Stomach smooth muscle (tissue), 2 donors: ENCODE measurements at regions not wholly inside any gene's neighbourhood (a gene's known extent, or its start where the extent isn't known, plus 50 kb on each side); places are given as distances from the start of the nearest gene placed in this dataset.

Experiments
- H3K27ac ChIP-seq: one replicate; pipeline ENCODE4 v1.7.0; 2013; ENCODE audit warnings: mild to moderate bottlenecking, low read length, inconsistent platforms
- H3K27me3 ChIP-seq, 2 donors: one replicate each; pipeline ENCODE4 v1.7.0; 2013; ENCODE audit warnings: low read length in 2 of 2; ENCODE audit not compliant: insufficient read depth in 2 of 2, control insufficient read depth in 1 of 2
- H3K36me3 ChIP-seq, 2 donors: one replicate each; pipeline ENCODE4 v1.7.0; 2013; ENCODE audit warnings: low read length in 2 of 2; ENCODE audit not compliant: control insufficient read depth in 2 of 2, insufficient read depth in 2 of 2
- H3K4me1 ChIP-seq: one replicate; pipeline ENCODE4 v1.7.0; 2013; ENCODE audit warnings: low read length; ENCODE audit not compliant: control insufficient read depth, insufficient read depth
- H3K4me3 ChIP-seq, 2 donors: one replicate each; pipeline ENCODE4 v1.7.0; 2013; ENCODE audit warnings: low read length in 2 of 2
- H3K9ac ChIP-seq, 2 donors: one replicate each; pipeline ENCODE4 v1.7.0; 2013; ENCODE audit warnings: low read length in 2 of 2, mild to moderate bottlenecking in 1 of 2
- H3K9me3 ChIP-seq, 2 donors: one replicate each; pipeline ENCODE4 v1.7.0; 2013; ENCODE audit warnings: low read length in 2 of 2; ENCODE audit not compliant: control insufficient read depth in 2 of 2
- donor health status: healthy.
- donor health status: Pancreatic carcinoma.

DNA sequence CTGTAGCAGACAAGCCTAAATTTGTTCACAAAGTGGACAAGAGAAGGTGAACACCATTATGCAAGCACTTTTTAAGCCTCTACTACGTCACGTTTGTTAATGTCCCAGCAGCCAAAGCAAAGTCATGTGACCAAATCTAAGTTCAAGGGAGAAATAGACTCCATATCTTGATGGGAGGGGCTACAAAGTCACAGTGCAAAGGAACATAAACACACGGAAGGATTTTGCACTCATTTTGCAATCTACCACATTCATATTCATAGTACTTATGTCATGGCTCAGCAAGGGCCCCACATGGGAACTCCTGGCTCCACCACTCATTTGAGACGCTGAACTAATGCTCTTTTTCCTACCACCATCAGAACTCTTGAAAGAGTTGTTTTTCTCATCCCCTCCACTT lies 139.0 kb upstream of the JADE1 start:
- Histone ChIP-seq H3K4me3 (no peak overlapping the region), H3K36me3 (no peaks in the 10 kb centered on the region), H3K27me3 (no peaks in the 10 kb centered on the region), H3K9me3 (no peaks in the 10 kb centered on the region), H3K9ac (no peak overlapping the region), H3K4me1 (peaks cover 3% of the 10 kb centered on the region), H3K27ac (no peak overlapping the region)

DNA sequence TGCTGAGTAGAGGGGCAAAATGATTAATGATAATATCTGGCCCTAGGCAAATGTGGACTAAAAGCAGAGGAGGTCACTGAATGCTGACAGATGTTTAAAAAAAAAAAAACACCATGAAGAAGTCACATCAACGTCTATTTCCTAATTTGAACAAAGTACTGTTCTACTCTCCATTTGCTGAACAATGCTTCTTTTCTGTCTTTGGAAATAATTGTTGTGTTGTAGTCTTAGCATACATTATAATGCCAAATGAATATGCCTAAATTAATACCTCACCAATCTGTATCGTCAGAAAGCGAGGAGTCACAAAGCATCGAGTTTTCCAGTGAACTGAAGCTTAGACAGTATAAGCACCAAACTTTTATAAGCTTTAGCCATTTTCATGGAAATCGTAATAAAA lies 140.9 kb upstream of the JADE1 start:
- Histone ChIP-seq H3K27ac (no peak overlapping the region), H3K27me3 (no peaks in the 10 kb centered on the region), H3K9ac (no peak overlapping the region), H3K36me3 (no peaks in the 10 kb centered on the region), H3K4me3 (no peak overlapping the region), H3K9me3 (no peaks in the 10 kb centered on the region), H3K4me1 (no peaks in the 10 kb centered on the region)

DNA sequence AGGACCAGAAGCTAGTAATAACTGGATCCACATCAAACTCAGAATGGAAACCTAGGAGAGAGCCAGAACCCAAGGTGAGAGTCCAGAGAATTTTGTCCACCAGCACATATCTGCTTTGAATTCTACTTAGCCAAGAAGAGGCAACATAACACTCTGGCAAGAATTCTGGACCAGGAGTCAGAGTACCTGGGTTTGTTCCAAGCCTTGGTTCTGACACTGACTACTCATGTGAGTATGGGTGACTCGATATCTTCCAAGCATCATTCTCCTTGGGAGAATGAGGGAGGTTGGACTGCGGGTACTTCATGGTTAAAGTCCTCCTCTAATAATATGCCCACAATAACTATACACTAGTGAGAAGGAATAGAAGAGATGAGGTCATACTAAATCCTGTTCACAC lies 144.0 kb upstream of the JADE1 start:
- Histone ChIP-seq H3K36me3 (no peaks in the 10 kb centered on the region), H3K4me3 (no peak overlapping the region), H3K9me3 (no peaks in the 10 kb centered on the region)

DNA sequence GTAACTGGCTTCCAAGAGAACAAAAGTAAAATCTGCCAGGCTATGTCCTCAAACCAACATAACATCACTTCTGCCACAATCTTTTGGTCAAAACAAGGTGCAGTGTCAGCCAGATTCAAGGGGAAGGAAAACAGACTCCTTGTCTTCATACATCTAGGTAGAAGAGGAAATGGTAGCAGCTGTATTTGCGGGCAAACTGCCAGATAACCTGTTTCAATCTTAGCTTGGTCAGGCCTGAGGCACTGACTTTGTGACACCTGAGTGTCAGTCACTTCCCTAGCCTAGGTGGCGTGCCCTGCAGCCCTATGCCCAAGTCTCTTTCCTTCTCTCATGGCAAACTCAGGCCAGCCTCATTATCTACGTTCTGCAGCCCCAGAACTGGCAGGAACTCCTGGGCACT lies 146.2 kb upstream of the JADE1 start:
- no peaks in the 10 kb centered on the region for H3K36me3 ChIP-seq
- no peaks in the 10 kb centered on the region for H3K9me3 ChIP-seq
- H3K27me3 ChIP-seq: no peaks in the 10 kb centered on the region
- H3K9ac ChIP-seq: no peak overlapping the region
- peaks cover 23% of the 10 kb centered on the region for H3K4me1 ChIP-seq
- H3K27ac ChIP-seq: no peak overlapping the region
- no peak overlapping the region for H3K4me3 ChIP-seq

More for the DNA sequence above, 144.0 kb upstream of the JADE1 start:
- no peaks in the 10 kb centered on the region for H3K27me3 ChIP-seq
- no peak overlapping the region for H3K27ac ChIP-seq
- peaks cover 8% of the 10 kb centered on the region for H3K4me1 ChIP-seq
- no peak overlapping the region for H3K9ac ChIP-seq

DNA sequence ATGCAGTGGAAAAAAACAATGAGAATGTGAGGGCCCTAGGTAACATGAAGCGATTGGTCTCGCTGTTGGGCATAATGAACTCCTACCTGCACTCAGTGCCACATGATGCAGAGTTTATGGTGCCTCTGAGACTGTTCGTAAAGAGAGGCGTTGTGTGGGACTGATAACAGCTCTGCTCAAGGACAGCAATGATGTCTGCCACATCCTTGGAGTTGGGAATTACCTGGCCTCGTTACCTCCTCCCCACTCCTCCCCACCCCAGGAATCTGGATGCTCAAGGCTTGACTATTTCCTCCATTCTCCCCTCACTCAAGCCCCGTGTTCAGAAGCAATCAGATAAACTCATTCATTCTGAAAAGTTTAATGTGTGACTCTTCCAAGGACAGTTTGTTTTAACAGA lies 148.0 kb upstream of the JADE1 start:
- Histone ChIP-seq H3K4me1 (peaks cover 27% of the 10 kb centered on the region), H3K27ac (peak overlapping the region; percentile 93), H3K9me3 (no peaks in the 10 kb centered on the region), H3K9ac (no peak overlapping the region), H3K4me3 (no peak overlapping the region), H3K27me3 (no peaks in the 10 kb centered on the region), H3K36me3 (no peaks in the 10 kb centered on the region)

DNA sequence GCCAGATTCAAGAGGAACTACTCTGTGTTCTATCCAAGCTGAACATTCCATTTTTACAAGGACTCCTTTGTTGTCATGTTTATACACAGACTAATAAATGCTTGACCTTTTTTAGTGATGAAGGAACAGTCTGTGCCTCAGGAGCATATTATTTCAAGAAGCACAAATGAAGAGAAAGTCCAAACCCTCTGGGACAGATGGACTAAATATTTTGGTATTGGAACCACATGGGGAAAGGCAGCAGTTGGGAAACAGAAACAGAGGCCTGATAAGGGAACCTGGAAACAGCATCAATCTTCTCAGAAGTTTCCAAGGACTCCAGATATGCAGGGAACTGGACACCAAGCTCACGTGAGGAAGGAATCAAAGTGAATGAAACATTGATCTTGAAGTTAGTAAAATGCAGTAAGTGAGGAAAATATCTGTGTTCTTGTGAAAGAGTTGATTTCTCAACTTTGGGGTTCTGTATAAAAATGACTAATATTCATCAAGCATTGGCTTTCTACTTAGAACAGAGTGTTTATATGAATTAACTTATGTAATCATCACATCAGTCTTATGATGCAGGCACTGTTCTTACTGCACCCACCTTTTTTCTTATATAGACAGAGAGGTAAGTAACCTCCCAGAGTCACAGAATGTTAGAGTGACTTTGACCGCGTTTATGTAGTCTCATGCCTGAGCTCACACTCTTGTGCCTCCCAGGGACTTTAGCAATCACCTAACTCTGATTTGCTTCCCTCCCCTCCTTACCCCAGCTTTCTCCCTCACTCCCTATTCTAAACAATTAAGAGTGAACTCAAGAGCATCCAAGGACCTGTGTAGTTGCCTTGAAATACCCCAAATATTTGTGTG lies 148.9 kb upstream of the JADE1 start:
- peaks cover 27% of the 10 kb centered on the region for H3K4me1 ChIP-seq
- no peak overlapping the region for H3K9ac ChIP-seq

DNA sequence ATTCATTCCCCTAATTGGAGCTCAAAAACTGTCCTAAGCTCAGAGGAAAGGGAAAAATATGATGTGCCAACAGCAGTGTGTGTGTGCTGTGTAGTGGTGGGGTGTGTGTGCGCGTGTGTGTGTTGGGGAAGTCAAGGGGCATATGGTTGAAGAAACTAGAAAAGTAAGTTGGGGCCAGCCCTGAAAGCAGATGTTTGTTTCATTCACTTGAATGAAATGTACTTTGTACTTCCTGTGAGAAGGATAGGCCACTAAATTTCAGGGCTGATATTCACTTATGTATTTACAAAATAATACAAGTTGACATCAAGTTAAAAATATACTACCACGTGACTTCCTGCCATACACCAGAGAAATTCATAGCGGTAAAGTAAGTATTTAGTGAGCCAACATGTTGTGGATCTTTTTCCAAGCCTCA lies 151.3 kb upstream of the JADE1 start:
- Histone ChIP-seq H3K4me1 (peaks cover 40% of the 10 kb centered on the region), H3K36me3 (no peaks in the 10 kb centered on the region), H3K9me3 (no peaks in the 10 kb centered on the region), H3K9ac (peak overlapping the region in 1 of 2 donors; percentile 6), H3K27ac (peak overlapping the region; percentile 93), H3K4me3 (no peak overlapping the region), H3K27me3 (no peaks in the 10 kb centered on the region)

More for the DNA sequence above, 148.9 kb upstream of the JADE1 start:
- Histone ChIP-seq H3K9me3 (no peaks in the 10 kb centered on the region), H3K27ac (peak overlapping the region; percentile 93), H3K27me3 (no peaks in the 10 kb centered on the region), H3K4me3 (no peak overlapping the region), H3K36me3 (no peaks in the 10 kb centered on the region)

DNA sequence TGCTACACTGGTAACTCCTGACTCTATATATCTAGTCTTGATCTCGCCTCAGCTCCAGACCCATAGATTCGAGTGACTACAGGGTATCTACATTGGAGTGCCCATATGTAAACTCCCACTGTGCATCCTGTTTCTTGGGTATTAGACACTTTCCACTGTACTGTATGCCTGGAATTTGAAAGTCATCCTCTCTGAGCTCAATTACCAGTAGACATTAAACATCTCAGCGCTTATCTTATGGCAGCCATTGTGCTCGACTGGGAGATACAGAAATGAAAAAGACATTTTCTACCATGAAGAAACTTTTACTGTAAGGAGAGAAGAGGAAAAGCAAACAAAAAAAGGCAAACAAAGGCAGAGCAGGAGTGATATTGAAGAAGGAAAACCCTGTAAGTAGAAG lies 151.9 kb upstream of the JADE1 start:
- Histone ChIP-seq H3K4me3 (no peak overlapping the region), H3K27ac (peak overlapping the region; percentile 93), H3K27me3 (no peaks in the 10 kb centered on the region), H3K9ac (no peak overlapping the region), H3K36me3 (no peaks in the 10 kb centered on the region), H3K9me3 (no peaks in the 10 kb centered on the region), H3K4me1 (peaks cover 44% of the 10 kb centered on the region)

DNA sequence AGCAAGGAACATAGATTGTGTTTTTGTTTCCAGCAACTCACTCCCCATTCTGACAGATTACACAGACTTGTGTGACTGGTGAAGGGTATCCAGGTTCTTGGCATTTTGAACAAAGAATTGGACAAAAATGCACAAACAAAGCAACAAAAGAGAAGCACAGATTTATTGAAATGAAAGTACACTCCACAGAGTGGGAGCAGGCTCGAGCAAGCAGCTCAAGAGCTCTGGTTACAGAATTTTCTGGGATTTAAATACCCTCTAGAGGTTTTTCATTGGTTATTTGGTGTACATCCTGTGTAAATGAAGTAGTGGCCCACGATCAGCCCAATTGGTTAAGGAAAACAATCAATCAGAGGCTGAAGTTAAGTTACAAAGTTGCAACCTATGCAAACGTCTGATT lies 155.0 kb upstream of the JADE1 start:
- no peaks in the 10 kb centered on the region for H3K27me3 ChIP-seq
- H3K9ac ChIP-seq: no peak overlapping the region
- no peak overlapping the region for H3K4me3 ChIP-seq
- peaks cover 35% of the 10 kb centered on the region for H3K4me1 ChIP-seq
- no peaks in the 10 kb centered on the region for H3K9me3 ChIP-seq
- H3K36me3 ChIP-seq: no peaks in the 10 kb centered on the region
- peak overlapping the region; percentile 58 for H3K27ac ChIP-seq

DNA sequence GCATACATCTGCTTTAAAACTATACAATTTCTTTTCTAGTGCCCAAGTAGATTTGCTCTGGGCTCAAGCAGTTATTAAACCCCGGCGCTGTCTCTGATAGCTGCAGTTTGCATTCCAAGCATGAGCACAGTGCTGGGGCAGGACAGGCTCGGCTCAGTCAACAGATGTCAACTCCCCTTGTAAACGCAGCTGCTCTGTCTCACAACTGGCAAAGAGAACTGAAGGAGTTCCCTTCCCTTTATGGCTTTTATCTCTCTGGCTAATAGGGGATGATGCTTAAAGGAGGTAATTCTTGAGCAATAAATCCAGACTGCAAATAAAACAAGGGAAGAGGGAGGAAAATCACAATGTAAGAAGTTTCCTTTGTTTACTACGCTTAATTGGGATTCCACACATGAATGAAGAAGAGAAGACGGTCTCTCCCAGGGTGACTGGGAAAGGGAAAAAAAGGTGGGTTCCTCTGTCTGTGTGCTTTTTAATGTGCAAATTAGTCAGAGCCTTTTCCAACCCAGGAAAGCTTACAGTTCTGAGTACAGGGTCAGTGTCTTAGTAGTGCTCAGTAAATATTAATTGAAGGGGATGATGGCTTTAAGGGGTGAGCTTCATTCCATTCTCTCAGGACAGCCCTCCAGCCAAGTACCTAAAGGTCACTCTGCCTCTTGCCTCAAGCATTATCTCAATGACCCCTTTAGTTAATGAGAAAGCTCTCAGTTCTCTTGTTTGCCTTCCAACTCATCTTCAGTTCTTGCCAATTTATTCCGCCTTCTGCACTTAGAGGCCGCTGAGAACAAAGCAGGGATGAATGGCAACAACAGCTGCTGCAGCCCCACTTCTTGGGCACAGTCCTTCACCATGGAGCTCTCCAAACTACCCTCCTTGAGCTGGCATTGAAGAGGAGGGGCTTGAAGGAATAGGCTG lies 155.7 kb upstream of the JADE1 start:
- H3K4me1 ChIP-seq: peaks cover 32% of the 10 kb centered on the region
- no peaks in the 10 kb centered on the region for H3K27me3 ChIP-seq
- no peaks in the 10 kb centered on the region for H3K9me3 ChIP-seq
- peak overlapping the region in 1 of 2 donors; percentile 40 for H3K4me3 ChIP-seq
- H3K27ac ChIP-seq: peak overlapping the region; percentile 58
- H3K36me3 ChIP-seq: no peaks in the 10 kb centered on the region
- H3K9ac ChIP-seq: peak overlapping the region in 1 of 2 donors; percentile 47
